ENCODE measurements at regions not wholly inside any gene's neighbourhood (a gene's known extent, or its start where the extent isn't known, plus 50 kb on each side); places are given as distances from the start of the nearest gene placed in this dataset.

DNA sequence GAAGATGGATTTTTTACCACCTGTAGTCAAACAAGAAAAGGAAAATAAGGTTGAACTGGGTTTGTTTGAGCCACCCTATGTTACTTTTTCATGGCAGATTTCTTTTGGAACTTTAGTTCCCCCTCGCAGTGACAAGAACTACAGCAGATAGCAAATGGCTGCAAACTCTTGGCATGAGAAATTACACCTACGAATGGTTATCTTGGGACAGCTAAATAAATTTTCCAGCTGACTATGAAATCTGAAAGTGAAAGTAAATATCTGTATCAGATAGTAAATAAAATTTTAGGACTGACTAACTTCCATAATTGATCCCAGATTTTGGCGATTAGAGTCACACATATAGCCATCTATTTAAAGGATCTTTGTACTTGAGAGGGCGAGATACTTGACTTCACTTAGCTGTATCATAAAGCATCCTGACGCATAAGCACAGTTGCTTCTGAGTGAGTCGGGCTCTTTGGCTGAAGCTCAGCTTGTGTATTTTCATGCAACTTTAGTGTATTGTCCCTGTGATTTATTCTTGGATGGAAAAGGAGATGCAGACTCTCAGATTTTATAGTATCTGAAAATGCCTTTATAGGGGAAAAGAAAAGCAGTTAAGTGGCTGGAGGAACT lies 125.3 kb upstream of the B3GAT2 start:
- DNase-seq (ENCODE audit: low read depth in 1 of 2, low spot score in 2 of 2), result no peak
- no peak for TF ChIP-seq ZNF274 (IDR thresholded peaks at IDR 0.05; ENCODE audit: borderline replicate concordance, extremely low read depth, low read length)
- no peak for TF ChIP-seq ASH2L (IDR thresholded peaks at IDR 0.05; ENCODE audit: low read length)
- no peak for TF ChIP-seq BRCA1 (IDR thresholded peaks at IDR 0.05; ENCODE audit: low read depth, low read length)
- TF ChIP-seq TAF7 (optimal IDR thresholded peaks at IDR 0.05; ENCODE audit: borderline replicate concordance, low read depth, low read length), result no peak
- TF ChIP-seq E2F6 (IDR thresholded peaks at IDR 0.05), result no peak
- no peak for TF ChIP-seq GABPA (IDR thresholded peaks at IDR 0.05; ENCODE audit: borderline replicate concordance, insufficient read depth, low read length)
- TF ChIP-seq EZH2 (IDR thresholded peaks at IDR 0.05; ENCODE audit: low read depth, low read length, severe bottlenecking), result no peak
- no peak for TF ChIP-seq NANOG (IDR thresholded peaks at IDR 0.05; ENCODE audit: insufficient read depth, low read depth, low read length, poor library complexity, severe bottlenecking)
- no peak for TF ChIP-seq SAP30 (IDR thresholded peaks at IDR 0.05; ENCODE audit: insufficient read depth, insufficient replicate concordance, low read length)
- TF ChIP-seq PHF8 (conservative IDR thresholded peaks at IDR 0.05; ENCODE audit: low read depth, low read length), result no peak
- no peak for TF ChIP-seq CHD2 (IDR thresholded peaks at IDR 0.05; ENCODE audit: low read length)
- no peak for TF ChIP-seq USF2 (IDR thresholded peaks at IDR 0.05; ENCODE audit: low read length)

More for the DNA sequence above, 125.3 kb upstream of the B3GAT2 start:
- H3K4me2 ChIP-seq (ENCODE audit: insufficient read depth in 1 of 2, low read depth in 2 of 2, low read length in 2 of 2), result no peak overlapping the region
- no peak overlapping the region for H3K56ac ChIP-seq (replicated peaks; ENCODE audit: insufficient read length, low read depth, low read length)
- H3K79me1 ChIP-seq (ENCODE audit: low read depth, low read length), result no peaks in the 10 kb centered on the region
- H3K9me3 ChIP-seq (ENCODE audit: insufficient read depth in 2 of 2, low read depth in 1 of 2, low read length in 1 of 2), result peaks cover 0 to 3% of the 10 kb centered on the region in 2 experiments; a peak in 1 of 4 replicates
- 94% methylated on average over 6 of the region's 6 CpGs; no CpG with 5 or more reads in 1 of the 2 experiments for WGBS, 2 experiments (ENCODE audit: extremely low coverage in 1 of 2, insufficient coverage in 1 of 2, insufficient read length in 1 of 2, insufficient replicate concordance in 2 of 2, low coverage in 1 of 2, low lambda C conversion rate in 2 of 2, missing lambda C conversion rate in 1 of 2)
- no peak overlapping the region for H4K91ac ChIP-seq (replicated peaks; ENCODE audit: insufficient read length, low read length)
- no peak overlapping the region for H4K5ac ChIP-seq (ENCODE audit: insufficient read length, low read depth, low read length)
- H2BK5ac ChIP-seq (ENCODE audit: low read depth, low read length), result no peak overlapping the region
- H4K20me1 ChIP-seq (replicated peaks in 1 of 2; ENCODE audit: control insufficient read depth in 1 of 2, insufficient read depth in 2 of 2, low read length in 2 of 2), result no peaks in the 10 kb centered on the region
- no peak overlapping the region for H2BK20ac ChIP-seq (ENCODE audit: low read length)
- H3K4me3 ChIP-seq (ENCODE audit: extremely low read depth in 1 of 4, insufficient read depth in 2 of 4, low read depth in 3 of 4, low read length in 4 of 4), result no peak overlapping the region
- H2AK5ac ChIP-seq (ENCODE audit: low read depth, low read length), result no peak overlapping the region
- H4K8ac ChIP-seq (ENCODE audit: extremely low read depth, insufficient read depth, low read length), result no peak overlapping the region
- no peak overlapping the region for H3K18ac ChIP-seq (ENCODE audit: extremely low read depth, low read length)
- H2BK15ac ChIP-seq (ENCODE audit: low read length), result no peak overlapping the region
- no peak overlapping the region for H3K14ac ChIP-seq (ENCODE audit: insufficient read length)
- CTCF ChIA-PET (ENCODE audit: partially characterized antibody), result no interaction called here
- H3K23me2 ChIP-seq (ENCODE audit: low read depth, low read length), result no peaks in the 10 kb centered on the region
- H3K36me3 ChIP-seq (ENCODE audit: control insufficient read depth in 2 of 4, insufficient read depth in 4 of 4, low read length in 3 of 4), result no peaks in the 10 kb centered on the region
- H3K27ac ChIP-seq (ENCODE audit: low read depth, low read length), result no peak overlapping the region
- no peak overlapping the region for H3K4ac ChIP-seq (replicated peaks; ENCODE audit: insufficient read length, low read depth, low read length)
- FAIRE-seq, result no peak
- H2AFZ ChIP-seq (ENCODE audit: low read length), result no peak overlapping the region
- H2BK120ac ChIP-seq (replicated peaks; ENCODE audit: low read depth, low read length), result no peak overlapping the region
- H2BK12ac ChIP-seq (ENCODE audit: low read depth, low read length), result no peak overlapping the region
- no peak overlapping the region for H3K23ac ChIP-seq (ENCODE audit: insufficient read length)
- no peak overlapping the region for H3K9ac ChIP-seq (replicated peaks in 1 of 4; ENCODE audit: extremely low read depth in 1 of 4, low read depth in 3 of 4, low read length in 3 of 4)
- H3K27me3 ChIP-seq (replicated peaks in 1 of 4; ENCODE audit: control insufficient read depth in 3 of 4, extremely low read depth in 1 of 4, insufficient read depth in 3 of 4, low read length in 3 of 4), result no peaks in the 10 kb centered on the region
- no peaks in the 10 kb centered on the region; a peak in 1 of 7 replicates for H3K4me1 ChIP-seq (replicated peaks in 1 of 4; ENCODE audit: control insufficient read depth in 3 of 4, insufficient read depth in 4 of 4, low read length in 3 of 4)
- H3K79me2 ChIP-seq (ENCODE audit: control insufficient read depth in 1 of 2, insufficient read depth in 2 of 2, low read length in 2 of 2), result no peaks in the 10 kb centered on the region
- POLR2A ChIA-PET (ENCODE audit: partially characterized antibody), result no interaction called here
